T47D (cell line): ENCODE measurements at regions not wholly inside any gene's neighbourhood (a gene's known extent, or its start where the extent isn't known, plus 50 kb on each side); places are given as distances from the start of the nearest gene placed in this dataset.

Experiments used
- DNase-seq, 2 experiments: peaks; one replicate each; pipeline versions ENCODE4 v3.0.0 to v3.0.0-alpha.2; 2011 to 2012; ENCODE audit warnings: low read depth in 1 of 2, low spot score in 1 of 2
- JUND ChIP-seq: IDR thresholded peaks from 2 replicates; pipeline ENCODE4 v1.6.1; 2012; ENCODE audit warnings: low read depth
- in situ Hi-C: cut with HindIII; loops from 2 replicates; pipeline ENCODE4 v1.10.0; 2016; ENCODE audit warnings: low sequenced_read_pairs, low pct_unique_long_range_greater_than_20kb

DNA sequence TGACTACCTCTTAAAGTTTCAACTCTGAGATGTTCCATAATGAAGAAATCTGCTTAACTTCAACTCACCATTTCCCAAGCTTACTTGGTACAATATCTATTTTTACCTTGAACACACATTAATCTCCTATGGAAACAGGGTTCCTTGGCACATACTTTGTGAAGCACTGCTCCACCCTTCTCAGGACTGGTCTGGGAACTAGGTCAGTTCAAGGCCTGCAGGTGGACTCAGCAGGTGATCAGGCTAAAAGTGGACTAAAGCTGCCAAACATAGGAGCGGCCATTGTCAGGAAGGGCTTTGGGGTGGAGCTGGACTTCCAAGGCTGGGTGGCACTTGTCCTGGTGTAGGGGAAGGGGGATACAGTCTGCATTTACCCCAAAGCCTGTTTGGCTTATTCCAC, 202.3 kb downstream of the NUAK1 start:
- in situ Hi-C loops, result no loop called here
- TF ChIP-seq JUND, result no peak

GRCh38 chr12:105937009-105937408, 201.7 kb downstream of the NUAK1 start:
- in situ Hi-C loops, result no loop called here
- DNase-seq, result no peak
- no peak for TF ChIP-seq JUND

More for the DNA sequence above, 202.3 kb downstream of the NUAK1 start:
- no peak for DNase-seq

GRCh38 chr12:105939181-105939721, 199.5 kb downstream of the NUAK1 start:
- in situ Hi-C loops, result no loop called here
- TF ChIP-seq JUND, result no peak
- DNase-seq, result no peak

GRCh38 chr12:105942281-105942680, 196.5 kb downstream of the NUAK1 start:
- in situ Hi-C loops, result no loop called here

DNA sequence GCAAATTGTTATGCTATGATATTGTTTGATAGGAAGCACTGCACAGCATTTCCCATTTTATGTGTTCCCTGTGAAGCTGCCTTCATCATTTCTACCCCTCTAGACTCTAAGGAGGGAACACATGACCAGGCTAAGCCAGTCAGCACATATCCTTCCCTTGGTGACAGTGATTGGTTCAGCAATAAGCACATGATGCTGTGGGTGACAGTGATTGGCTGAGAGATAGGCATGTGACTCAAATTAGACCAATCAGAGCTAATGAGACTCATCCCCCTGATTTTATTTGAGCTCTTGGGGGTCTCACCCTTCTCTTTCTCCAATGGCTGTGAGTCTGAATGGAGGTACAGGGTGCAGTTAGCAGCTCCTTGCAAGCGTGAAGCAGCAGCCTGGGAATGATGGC, 195.2 kb downstream of the NUAK1 start:
- in situ Hi-C loops, result no loop called here
- no peak for TF ChIP-seq JUND
- DNase-seq, result no peak

More at GRCh38 chr12:105942281-105942680, 196.5 kb downstream of the NUAK1 start:
- no peak for TF ChIP-seq JUND
- no peak for DNase-seq

DNA sequence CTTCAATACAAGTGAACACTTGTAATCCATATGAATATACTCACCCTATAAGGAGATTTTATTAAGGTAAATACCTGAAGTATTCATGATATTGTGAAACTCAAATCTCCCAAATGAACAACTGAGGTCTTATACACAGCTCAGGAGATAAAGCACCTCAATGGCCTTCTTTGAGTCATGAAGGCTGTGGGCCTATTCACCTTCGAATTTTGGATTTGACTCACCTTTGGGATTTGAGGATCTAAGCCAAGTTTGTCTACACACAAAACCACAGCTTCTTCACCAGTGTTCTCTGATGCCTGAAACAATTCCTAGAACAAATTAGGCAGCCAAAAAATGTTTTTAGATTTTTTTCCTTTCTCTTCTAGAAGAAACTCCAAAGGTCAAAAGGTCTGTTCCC, 194.1 kb downstream of the NUAK1 start:
- TF ChIP-seq JUND, result no peak
- in situ Hi-C loops, result no loop called here
- DNase-seq, result no peak

GRCh38 chr12:105945880-105946279, 192.9 kb downstream of the NUAK1 start:
- TF ChIP-seq JUND, result no peak
- no peak for DNase-seq
- in situ Hi-C loops, result no loop called here

GRCh38 chr12:105946493-105946901, 192.3 kb downstream of the NUAK1 start:
- no peak for TF ChIP-seq JUND
- in situ Hi-C loops, result no loop called here
- no peak for DNase-seq

DNA sequence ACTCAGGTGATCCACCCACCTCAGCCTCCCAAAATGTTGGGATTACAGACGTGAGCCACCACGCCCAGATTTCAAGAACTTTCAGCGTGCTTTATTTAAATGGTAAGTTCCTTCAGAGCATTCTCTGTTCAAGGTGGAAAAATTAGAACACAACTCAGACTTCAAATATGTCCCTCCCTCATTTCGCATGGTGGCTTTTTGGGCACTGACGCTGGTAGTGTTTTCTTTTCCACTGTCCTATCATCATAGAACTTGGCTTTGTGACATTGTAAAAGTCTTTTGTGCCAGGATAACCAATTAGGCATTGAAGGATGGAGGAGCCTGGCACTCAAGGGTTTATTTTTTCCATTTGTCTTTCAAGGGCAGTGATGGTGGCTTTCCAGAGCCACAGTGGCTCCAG, 190.8 kb downstream of the NUAK1 start:
- no peak for TF ChIP-seq JUND
- no peak for DNase-seq
- in situ Hi-C loops, result no loop called here

GRCh38 chr12:105948331-105948730, 190.4 kb downstream of the NUAK1 start:
- no peak for TF ChIP-seq JUND
- no peak for DNase-seq
- in situ Hi-C loops, result no loop called here

DNA sequence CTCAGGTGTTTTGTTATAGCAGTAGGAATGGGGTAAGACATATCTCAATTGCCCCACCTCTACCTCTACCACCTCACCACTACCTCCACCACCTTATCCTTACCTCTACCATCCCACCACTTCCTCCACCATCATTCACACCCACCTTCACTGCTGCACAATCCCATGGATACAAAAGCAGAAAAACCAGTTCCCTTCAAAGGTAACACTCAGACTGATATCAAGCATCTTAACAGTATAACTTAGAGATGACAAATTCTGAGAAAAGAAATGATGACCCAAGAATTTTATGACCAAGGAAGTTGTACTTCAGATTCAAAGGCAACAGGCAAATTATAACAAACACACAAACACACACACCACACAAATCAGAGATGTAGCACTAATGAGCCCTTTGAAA, 189.4 kb downstream of the NUAK1 start:
- no peak for TF ChIP-seq JUND
- in situ Hi-C loops, result no loop called here
- no peak for DNase-seq

- TF ChIP-seq JUND, result no peak
- DNase-seq, result no peak
- in situ Hi-C loops, result no loop called here
Measured at GRCh38 chr12:105951732-105952131, 187.0 kb downstream of the NUAK1 start.

GRCh38 chr12:105954951-105955931, 183.5 kb downstream of the NUAK1 start:
- DNase-seq, result no peak
- in situ Hi-C loops, result no loop called here
- TF ChIP-seq JUND, result no peak

GRCh38 chr12:105955976-105956375, 182.8 kb downstream of the NUAK1 start:
- in situ Hi-C loops, result no loop called here
- DNase-seq, result no peak
- TF ChIP-seq JUND, result no peak
